GM21526 (cell line): ENCODE measurements at regions not wholly inside any gene's neighbourhood (a gene's known extent, or its start where the extent isn't known, plus 50 kb on each side); places are given as distances from the start of the nearest gene placed in this dataset.
"Not testable (repeated sequence)": the region's sequence is repeated elsewhere in the genome, so short reads cannot be mapped to it uniquely, and the experiment has no call there.

Experiments used
- ATAC-seq: cut with Tn5 transposase; IDR thresholded peaks from one replicate; pipeline ENCODE4 v1.9.1; 2021; ENCODE audit warnings: moderate library complexity; ENCODE audit not compliant: unreplicated experiment, low FRiP score

DNA sequence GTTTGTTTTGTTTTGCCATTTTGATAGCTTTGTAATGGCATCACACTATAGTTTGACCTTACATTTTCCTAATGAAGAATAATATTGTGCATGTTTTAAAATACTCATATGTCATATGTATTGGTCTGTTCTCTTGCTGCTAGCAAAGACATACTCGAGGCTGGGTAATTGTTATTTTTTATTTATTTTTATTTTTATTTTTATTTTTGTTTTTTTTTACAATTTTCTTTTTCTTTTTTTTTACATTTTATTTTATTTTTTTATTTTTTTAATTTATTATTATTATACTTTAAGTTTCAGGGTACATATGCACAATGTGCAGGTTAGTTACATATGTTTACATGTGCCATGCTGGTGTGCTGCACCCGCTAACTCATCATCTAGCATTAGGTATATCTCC is 104.6 kb upstream of the GRID2 start:
- no peak for ATAC-seq

GRCh38 chr4:92210906-92211305 is 92.9 kb upstream of the GRID2 start:
- ATAC-seq: no peak

DNA sequence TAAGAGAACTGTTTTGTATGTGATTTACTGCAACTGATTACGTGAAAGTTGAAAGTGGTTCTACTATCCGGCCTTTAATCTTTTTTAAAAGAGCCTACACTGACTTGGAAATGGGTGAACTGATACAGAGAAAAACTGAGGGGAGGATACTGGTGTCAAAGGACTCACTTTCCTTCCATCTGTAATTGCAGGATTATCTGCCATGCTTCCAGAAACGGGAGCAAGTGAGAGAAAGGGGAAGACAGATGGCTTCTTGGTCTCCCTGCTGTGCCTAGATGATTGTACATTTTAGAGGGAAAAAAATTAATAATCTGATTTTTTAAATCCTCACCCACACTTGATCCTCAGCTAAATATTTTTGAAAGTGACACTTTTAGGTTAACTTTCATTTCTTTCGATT is 88.3 kb upstream of the GRID2 start:
- ATAC-seq: no peak

- ATAC-seq: no peak
These were observed 72.3 kb upstream of the GRID2 start for GRCh38 chr4:92231511-92231910.

- ATAC-seq: no peak
These were observed 71.2 kb upstream of the GRID2 start for GRCh38 chr4:92232566-92232965.

DNA sequence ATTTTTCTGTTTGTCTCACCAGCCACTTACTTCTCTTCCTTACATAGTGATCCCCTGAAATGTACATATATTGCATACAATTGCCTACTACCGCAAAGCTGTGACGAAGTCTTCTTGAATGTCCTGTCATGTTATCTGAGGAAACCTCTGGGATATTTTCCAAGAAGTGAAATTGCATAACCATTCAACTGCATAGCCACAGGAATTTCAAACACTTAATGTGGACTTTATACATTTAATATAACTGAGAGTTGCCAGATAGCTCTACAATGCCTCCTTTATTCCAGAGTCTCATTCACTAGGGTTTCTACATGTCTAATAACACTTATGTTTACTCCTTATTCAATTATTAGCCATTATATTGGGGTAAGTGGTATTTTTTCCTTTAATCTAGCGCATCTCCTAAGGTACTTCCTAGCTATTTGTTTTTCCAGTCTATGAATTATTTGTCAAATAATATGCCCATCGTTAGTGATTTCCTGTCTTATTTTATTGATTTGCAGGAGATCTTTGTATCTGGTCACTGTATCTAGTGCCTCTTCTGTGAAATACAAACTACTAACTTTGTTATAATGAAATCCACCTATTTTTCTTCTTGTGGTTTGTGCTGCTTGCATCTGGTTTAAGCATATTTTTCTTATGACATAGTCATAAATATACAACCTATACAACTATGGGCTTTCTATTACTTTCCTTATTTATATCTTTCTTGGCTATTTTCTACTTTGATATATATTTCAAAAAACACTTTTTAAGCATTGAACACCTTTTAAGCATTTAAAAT is 69.2 kb upstream of the GRID2 start:
- no peak for ATAC-seq

DNA sequence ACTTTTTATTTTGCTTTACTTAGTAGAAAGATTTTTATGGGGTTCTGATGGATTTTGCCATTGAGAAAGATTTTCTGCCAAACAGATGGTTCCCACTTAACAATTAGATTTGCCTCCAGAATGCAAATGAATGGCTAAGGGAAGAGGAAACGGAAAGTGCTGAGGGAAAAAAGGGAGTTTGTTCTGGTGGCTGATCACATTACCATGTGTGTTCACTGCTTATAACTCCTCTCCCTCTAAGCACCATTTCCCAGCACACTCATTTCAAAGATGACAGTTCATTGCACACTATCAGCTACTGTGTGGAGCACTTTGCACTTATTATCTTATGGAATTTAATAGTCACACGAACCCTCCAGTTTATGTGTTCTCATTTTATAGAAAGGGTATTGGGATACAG is 68.0 kb upstream of the GRID2 start:
- no peak for ATAC-seq

DNA sequence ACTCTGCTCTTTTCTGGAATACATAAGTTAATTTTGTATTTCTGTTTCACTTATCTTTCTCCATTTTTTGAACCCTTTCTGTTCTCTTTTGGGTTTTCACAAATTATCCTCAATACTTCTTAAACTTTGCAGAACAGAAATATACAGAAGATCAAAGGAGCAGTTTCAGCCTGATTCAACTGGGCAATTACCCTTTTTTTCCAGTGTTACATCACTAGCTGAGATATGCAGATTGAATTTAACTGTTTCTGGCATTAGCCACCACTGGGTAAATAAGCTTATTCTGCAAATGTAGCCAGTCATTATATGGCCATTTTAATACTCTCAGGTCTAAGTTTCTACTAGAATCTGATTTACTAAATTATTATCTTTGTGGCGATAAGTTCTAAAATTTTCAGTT is 66.9 kb upstream of the GRID2 start:
- ATAC-seq: no peak

GRCh38 chr4:92237559-92237958 is 66.2 kb upstream of the GRID2 start:
- ATAC-seq: no peak

GRCh38 chr4:92241094-92241493 is 62.7 kb upstream of the GRID2 start:
- no peak for ATAC-seq

DNA sequence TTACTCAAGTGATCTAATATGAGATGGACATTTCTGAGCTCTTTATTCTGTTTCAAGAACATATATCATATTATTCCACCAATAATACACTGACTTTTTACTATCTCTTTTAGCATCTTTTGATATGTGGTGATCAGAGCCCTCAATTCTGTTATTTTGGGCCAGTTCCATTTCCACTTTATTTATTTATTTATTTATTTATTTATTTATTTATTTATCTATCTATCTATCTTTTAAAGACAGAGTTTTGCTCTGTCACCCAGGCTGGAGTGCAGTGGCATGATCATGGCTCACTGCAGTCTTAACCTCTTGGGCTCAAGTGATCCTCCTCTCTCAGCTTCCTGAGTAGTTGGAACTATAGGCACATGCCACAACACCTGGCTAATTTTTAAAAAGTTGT is 57.4 kb upstream of the GRID2 start:
- no peak for ATAC-seq

GRCh38 chr4:92249541-92249940 is 54.2 kb upstream of the GRID2 start:
- no peak for ATAC-seq

DNA sequence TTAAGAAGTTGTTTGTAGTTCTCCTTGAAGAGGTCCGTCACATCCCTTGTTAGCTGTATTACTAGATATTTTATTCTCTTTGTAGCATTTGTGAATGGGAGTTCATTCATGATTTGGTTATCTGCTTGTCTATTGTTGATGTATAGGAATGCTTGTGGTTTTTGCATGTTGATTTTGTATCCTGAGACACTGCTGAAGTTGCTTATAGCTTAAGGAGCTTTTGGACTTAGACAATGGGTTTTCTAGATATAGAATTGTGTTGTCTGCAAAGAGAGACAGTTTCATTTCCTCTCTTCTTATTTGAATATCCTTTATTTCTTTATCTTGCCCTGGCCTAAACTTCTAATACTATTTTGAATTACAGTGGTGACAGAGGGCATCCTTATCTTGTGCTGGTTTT is 52.1 kb upstream of the GRID2 start:
- no peak for ATAC-seq

- not testable (repeated sequence) for ATAC-seq
These were observed 51.4 kb upstream of the GRID2 start for GRCh38 chr4:92252358-92252757.

GRCh38 chr4:92252846-92253245 is 50.9 kb upstream of the GRID2 start:
- ATAC-seq: no peak

GRCh38 chr4:92253550-92253949 is 50.2 kb upstream of the GRID2 start:
- no peak for ATAC-seq
